ENCODE measurements at regions not wholly inside any gene's neighbourhood (a gene's known extent, or its start where the extent isn't known, plus 50 kb on each side); places are given as distances from the start of the nearest gene placed in this dataset.
"Not testable (repeated sequence)": the region's sequence is repeated elsewhere in the genome, so short reads cannot be mapped to it uniquely, and the experiment has no call there.

DNA sequence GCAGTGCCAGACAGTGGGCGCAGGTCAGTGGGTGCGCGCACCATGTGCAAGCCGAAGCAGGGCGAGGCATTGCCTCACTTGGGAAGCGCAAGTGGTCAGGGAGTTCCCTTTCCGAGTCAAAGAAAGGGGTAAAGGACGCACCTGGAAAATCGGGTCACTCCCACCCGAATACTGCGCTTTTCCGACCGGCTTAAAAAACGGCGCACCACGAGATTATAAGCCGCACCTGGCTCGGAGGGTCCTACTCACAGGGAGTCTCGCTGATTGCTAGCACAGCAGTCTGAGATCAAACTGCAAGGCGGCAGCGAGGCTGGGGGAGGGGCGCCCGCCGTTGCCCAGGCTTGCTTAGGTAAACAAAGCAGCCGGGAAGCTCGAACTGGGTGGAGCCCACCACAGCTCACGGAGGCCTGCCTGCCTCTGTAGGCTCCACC is 77.9 kb downstream of the NR4A2 start:
- not testable (repeated sequence) for DNase-seq (ENCODE audit: low read depth)

DNA sequence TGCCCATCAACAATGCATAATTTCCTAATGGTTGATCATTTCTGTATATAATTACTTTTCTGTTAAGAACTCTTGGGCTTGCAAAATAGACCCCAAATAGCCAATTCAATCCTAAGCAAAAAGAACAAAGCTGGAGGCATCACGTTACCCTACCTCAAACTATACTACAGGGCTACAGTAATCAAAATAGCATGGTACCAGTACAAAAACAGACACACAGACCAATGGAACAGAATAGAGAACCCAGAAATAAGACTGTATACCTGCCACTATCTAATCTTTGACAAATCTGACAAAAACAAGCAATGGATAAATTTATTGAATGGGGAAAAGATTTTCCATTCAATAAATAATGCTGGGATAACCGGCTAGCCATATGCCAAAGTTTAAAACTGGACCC is 78.8 kb downstream of the NR4A2 start:
- DNase-seq (ENCODE audit: low read depth), result no peak

DNA sequence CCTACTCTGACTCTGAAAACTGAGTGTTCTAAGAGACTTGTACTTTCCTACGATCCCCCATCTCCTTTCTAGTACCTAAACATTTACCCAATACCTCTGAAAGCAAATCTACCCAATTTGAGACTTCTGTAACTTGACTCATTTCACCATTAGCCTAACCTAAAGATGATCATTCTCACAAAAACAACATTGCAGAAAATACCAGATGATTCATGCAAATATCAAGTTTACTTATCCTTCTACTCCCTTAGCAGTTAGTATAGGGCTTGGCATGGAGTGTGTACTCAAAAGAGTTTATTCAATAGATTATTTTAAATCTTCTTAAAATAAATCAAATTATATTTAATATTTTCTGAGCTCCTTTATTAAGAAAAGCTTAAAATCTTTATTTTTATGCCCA is 89.6 kb downstream of the NR4A2 start:
- peak; percentile 4 for DNase-seq (ENCODE audit: low read depth)

DNA sequence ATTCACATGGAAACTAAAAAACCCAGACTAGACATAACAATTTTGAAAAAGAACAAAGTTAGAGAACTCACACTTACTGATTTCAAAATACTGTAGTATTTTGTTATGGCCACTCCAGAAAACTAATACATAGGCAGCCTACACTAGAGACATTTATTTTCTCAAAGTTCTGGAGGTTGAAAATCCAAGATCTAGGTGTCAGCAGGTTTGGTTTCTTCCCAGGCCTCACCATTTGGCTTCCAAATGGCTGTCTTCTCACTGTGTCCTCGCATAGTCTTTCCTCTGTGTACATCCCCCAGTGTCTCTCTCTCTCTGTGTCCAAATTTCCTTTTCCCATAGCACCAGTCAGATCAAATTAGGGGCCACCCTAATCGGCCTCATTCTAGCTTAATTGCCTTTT is 95.0 kb downstream of the NR4A2 start:
- DNase-seq (ENCODE audit: low read depth), result no peak

DNA sequence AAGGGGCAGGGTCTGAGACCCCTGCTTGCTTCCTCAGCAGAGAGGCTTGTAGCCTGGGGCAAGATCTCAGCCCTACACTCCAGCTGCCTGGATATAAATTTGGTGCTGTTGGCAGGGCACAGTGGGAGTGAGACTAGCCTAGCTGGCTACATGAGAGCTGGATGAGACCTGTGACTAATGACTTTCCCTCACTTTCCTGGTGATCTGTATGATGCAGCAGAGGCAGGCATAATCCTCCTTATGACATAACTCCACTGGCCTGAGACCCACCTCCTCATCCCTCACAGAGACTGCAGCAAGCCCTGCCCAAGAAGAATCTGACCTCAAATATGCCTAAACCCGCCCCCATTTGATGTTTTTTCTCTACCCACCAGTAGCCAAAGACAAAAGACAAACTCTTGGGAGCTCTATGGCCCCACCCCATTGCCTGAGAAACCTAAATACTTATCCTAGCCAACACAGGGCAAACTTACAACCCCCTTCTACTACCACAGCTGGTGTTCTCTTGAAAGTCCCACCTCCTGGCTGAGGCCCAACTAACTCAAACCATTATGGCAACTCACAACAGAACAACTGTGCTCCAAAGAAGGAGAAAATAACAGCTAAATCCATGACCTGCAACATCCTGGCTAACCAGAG is 102.7 kb downstream of the NR4A2 start:
- no peak for DNase-seq (ENCODE audit: low read depth)

DNA sequence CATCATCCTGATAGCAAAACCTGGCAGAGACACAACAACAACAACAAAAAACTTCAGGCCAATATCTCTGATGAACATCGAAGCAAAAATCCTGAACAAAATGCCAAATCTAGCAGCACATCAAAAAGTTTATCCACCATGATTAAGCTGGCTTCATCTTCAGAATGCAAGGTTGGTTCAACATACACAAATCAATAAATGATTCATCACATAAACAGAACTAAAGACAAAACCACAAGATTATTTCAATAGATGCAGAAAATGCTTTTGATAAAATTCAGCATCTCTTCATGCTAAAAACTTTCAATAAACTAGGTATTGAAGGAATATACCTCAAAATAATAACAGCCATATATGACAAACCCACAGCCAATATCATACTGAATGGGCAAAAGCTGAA is 109.2 kb downstream of the NR4A2 start:
- not testable (repeated sequence) for DNase-seq (ENCODE audit: low read depth)

GRCh38 chr2:156221703-156222102 is 110.8 kb downstream of the NR4A2 start:
- DNase-seq (ENCODE audit: low read depth), result no peak

DNA sequence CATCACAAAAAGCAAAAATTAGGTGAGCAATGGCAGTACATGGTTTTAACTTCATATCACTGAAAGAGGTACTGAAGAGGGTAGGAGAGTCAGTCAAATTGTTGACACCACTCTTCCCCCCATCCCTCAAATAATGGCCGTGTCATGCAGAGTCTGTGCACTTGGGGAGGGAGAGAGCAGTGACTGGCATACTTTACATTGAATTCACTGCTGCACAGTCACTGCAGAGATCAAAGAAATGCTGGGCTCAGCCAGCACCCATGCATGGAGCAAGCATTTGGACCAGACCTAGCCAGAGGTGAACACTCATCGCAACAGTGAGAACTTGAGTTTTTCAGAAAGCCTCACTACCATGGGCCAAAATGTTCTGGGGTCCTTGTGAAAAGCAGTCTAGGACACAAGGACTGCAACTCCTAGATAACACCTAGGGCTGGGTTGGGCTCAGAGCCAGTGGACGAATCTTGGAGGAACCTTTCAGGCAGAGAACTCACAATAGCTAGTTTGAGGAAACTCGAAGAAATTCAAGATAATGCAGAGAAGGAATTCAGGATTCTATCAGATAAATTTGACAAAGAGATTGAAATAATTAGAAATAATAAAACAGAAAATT is 112.9 kb downstream of the NR4A2 start:
- no peak for DNase-seq (ENCODE audit: low read depth)

DNA sequence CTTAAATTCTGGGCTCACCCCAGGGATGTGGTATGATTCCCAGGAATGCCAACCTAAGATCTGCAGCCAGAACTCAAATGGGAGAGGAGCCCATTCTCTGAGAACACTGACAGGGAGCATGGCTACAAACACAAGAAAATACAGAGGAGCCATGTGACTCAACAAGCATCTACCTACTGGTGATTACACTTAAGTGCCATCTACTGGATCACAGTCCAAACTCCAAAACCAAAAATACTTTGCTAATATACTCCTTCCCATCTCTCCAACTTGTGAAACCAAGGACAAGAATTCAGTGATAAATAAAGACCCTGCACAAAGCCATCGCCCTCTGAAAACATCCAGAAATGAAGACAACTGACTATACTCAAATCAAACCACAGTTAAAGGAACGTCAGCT is 116.9 kb downstream of the NR4A2 start:
- DNase-seq (ENCODE audit: low read depth), result no peak

DNA sequence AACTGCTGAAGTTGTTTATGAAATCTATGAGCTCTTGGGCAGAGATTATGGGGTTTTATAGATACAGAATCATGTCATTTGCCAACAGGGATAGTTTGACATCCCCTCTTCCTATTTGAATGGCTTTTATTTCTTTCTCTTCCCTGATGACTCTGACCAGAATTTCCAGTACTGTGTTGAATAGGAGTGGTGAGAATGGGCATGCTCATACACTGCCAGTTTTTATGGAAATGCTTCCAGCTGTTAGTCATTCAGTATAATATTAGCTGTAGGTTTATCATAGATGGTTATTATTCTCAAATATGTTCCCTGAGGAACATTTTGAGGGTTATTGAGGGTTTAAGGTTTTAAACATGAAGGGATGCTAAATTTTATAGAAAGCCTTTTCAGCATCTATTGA is 121.2 kb downstream of the NR4A2 start:
- DNase-seq (ENCODE audit: low read depth), result no peak

DNA sequence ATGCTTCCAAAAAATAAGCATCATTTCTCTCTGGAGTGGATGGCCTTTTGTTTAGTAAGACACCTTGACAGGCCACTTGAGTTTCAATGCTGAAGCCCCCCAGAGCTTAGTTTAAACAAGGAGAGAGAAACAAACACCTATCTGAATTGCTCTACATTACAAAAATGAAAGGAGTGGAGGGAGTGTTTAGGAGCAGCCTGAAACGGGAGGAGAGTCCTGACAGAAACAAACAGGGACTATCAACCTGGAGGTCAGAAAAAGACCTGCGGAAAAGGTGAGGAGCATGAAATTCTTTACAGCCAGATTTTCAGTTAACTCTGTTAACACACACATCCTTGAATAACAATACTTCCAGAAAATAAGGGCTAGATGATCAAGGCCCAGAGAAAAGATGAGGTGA is 126.2 kb downstream of the NR4A2 start:
- DNase-seq (ENCODE audit: low read depth), result no peak

- DNase-seq (ENCODE audit: low read depth), result no peak
These were observed 132.9 kb downstream of the NR4A2 start for GRCh38 chr2:156199588-156199987.

- DNase-seq (ENCODE audit: low read depth), result no peak
These were observed 136.5 kb downstream of the NR4A2 start for GRCh38 chr2:156196031-156196430.

- no peak for DNase-seq (ENCODE audit: low read depth)
These were observed 140.1 kb downstream of the NR4A2 start for GRCh38 chr2:156192468-156192867.

GRCh38 chr2:156191527-156191926 is 141.0 kb downstream of the NR4A2 start:
- DNase-seq (ENCODE audit: low read depth), result peak; percentile 58

DNA sequence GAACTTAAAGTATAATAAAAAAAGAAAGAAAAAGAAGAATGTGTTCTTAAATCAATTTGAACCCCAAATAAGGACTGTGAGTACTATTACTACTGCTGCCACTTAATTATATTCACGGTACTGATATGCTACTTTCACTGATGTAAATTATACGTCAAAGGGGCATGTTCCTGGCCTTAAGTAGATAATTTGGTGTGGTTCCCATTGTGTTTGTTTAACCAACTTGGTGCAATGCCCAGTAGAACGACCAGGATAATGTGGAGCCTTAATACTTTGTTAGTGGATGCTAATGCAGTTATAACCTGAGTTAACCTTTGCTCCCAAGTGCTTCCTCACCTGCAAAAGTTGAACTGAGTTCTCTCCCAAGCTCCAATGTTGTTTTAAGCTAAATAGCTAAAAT is 142.0 kb downstream of the NR4A2 start:
- no peak for DNase-seq (ENCODE audit: low read depth)

GRCh38 chr2:156189584-156189983 is 142.9 kb downstream of the NR4A2 start:
- DNase-seq (ENCODE audit: low read depth), result no peak

DNA sequence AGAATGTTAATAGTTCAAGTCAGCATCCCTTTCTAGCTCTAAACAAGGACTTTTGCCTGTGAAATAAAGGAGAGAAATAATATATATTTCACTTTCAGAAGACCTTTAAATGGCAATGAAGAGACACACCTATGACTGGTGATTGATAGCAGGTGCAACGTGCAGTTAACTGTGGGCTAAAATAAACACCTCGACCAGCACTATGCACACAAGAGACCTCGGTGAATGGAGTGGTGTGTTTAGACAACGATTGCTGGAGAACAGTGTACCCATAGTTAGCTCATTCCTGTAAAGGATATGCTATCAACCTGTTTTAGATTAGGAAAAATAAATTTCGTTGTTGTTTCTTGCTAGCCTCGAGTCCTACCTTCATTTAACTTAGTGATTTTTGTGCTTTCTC is 143.4 kb downstream of the NR4A2 start:
- no peak for DNase-seq (ENCODE audit: low read depth)

GRCh38 chr2:156182132-156182531 is 150.4 kb downstream of the NR4A2 start:
- DNase-seq (ENCODE audit: low read depth), result no peak

DNA sequence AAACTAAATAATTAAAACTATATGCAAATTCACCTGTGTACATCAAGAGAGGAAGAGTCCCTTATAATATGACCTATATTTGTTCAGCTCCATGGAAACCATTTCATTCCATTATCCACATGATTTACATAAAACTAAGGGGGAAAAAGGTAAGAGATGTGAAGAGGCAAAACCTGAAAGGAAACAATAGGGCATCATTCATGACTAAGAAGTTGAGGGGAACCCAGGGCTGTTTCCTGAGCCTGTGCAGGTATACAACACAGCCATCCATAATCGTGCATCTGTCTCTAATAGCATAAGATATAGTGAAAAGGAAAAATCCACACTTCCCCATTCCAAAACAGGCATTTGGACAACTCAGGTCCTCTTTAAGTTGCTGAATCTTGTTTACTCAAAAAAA is 151.3 kb downstream of the NR4A2 start:
- DNase-seq (ENCODE audit: low read depth), result no peak

DNA sequence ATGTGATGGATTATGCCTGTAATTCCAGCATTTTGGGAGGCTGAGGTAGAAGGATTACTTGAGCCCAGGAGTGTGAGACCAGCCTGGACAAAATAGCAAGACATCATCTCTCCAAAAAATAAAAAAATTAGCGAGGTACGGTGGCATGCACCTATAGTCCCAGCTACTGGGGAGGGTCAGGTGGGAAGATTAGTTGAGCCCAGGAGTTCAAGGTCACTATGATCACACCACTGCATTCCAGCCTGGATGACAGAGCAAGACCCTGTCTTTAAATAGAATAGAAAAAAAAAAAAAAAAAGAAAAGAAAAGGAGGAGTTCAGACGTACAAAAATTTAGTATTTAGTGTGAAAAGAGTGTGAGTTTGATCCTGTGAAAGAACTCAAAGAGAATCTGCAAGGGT is 154.9 kb downstream of the NR4A2 start:
- no peak for DNase-seq (ENCODE audit: low read depth)

GRCh38 chr2:156175946-156176345 is 156.6 kb downstream of the NR4A2 start:
- DNase-seq (ENCODE audit: low read depth), result no peak

DNA sequence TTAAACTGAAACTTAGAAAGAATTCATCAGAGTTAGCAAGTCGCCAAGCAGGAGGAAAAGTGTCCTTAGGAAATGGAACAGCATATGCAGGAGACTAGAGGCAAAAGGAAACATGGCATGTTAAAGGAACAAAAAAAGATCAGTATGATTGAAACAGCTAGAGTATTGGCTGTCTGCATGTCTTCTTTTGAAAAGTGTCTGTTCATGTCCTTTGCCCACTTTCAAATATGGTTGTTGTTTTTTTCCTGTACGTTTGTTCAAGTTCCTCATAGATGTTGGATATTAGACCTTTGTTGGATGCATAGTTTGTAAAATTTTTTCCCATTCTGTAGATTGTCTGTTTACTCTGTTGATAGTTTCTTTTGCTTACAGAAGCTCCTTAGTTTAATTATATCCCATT is 161.6 kb downstream of the NR4A2 start:
- DNase-seq (ENCODE audit: low read depth), result no peak

- DNase-seq (ENCODE audit: low read depth), result no peak
These were observed 166.8 kb downstream of the NR4A2 start for GRCh38 chr2:156165742-156166141.

Data from fibroblast of gingiva (primary cell).